ENCODE measurements at regions not wholly inside any gene's neighbourhood (a gene's known extent, or its start where the extent isn't known, plus 50 kb on each side); places are given as distances from the start of the nearest gene placed in this dataset.

DNA sequence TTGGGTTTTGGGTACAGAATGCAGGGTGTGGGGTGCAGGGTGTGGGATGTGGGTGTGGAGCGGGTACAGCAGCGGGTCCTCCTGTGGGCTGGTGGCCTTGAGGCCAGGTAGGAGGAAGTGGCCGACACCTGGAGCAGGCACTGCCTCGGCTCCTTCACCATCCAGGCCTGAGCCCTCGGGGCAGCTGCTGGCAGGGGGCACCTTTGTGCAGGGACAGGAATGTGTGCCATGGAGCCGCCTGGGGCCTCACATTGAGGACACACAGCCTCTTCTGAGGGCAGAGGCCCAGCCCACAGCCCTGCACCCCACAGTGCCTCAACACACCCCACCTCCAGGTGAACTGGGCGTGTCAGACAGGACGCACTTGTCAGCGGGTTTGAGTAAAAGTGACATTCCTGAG lies 984.0 kb downstream of the BRD1 start:
- TF ChIP-seq, protein P1, sequence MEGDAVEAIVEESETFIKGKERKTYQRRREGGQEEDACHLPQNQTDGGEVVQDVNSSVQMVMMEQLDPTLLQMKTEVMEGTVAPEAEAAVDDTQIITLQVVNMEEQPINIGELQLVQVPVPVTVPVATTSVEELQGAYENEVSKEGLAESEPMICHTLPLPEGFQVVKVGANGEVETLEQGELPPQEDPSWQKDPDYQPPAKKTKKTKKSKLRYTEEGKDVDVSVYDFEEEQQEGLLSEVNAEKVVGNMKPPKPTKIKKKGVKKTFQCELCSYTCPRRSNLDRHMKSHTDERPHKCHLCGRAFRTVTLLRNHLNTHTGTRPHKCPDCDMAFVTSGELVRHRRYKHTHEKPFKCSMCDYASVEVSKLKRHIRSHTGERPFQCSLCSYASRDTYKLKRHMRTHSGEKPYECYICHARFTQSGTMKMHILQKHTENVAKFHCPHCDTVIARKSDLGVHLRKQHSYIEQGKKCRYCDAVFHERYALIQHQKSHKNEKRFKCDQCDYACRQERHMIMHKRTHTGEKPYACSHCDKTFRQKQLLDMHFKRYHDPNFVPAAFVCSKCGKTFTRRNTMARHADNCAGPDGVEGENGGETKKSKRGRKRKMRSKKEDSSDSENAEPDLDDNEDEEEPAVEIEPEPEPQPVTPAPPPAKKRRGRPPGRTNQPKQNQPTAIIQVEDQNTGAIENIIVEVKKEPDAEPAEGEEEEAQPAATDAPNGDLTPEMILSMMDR (IDR thresholded peaks at IDR 0.05): no peak
- no peak for TF ChIP-seq POLR2A (IDR thresholded peaks at IDR 0.05)

Measured in adrenal gland (tissue), 5 donors.